ENCODE measurements at regions not wholly inside any gene's neighbourhood (a gene's known extent, or its start where the extent isn't known, plus 50 kb on each side); places are given as distances from the start of the nearest gene placed in this dataset.

- TF ChIP-seq CTCF (IDR thresholded peaks at IDR 0.05; ENCODE audit: borderline replicate concordance, extremely low read depth, low read length, poor library complexity, severe bottlenecking) (no peak), EZH2 (IDR thresholded peaks at IDR 0.05; ENCODE audit: borderline replicate concordance, low read depth, low read length, severe bottlenecking) (no peak)
Measured at GRCh38 chr6:54778731-54779130, 67.8 kb upstream of the FAM83B start.
